Esophagus squamous epithelium (tissue), 4 donors: ENCODE measurements at regions not wholly inside any gene's neighbourhood (a gene's known extent, or its start where the extent isn't known, plus 50 kb on each side); places are given as distances from the start of the nearest gene placed in this dataset.

ENCODE experiments used
- POLR2A ChIP-seq, 4 donors: fragments of 450-650 bp; IDR thresholded peaks; one replicate each; pipeline ENCODE4 v1.6.1; 2017; ENCODE audit warnings: antibody characterized with exemption in 4 of 4, mild to moderate bottlenecking in 4 of 4, moderate library complexity in 3 of 4
- TF ChIP-seq, protein P1 (sequence below), 6 experiments: fragments of 450-650 bp in 4 of 6; fragments of 200-600 bp in 2 of 6; sonication (generic) in 2 of 6; IDR thresholded peaks; one replicate each; pipeline ENCODE4 v1.5.1; 2016 to 2019; ENCODE audit warnings: antibody characterized with exemption in 6 of 6, mild to moderate bottlenecking in 4 of 6, moderate library complexity in 4 of 6

GRCh38 chr9:86575825-86576525 lies 221.8 kb upstream of the TUT7 start:
- TF ChIP-seq, protein P1, sequence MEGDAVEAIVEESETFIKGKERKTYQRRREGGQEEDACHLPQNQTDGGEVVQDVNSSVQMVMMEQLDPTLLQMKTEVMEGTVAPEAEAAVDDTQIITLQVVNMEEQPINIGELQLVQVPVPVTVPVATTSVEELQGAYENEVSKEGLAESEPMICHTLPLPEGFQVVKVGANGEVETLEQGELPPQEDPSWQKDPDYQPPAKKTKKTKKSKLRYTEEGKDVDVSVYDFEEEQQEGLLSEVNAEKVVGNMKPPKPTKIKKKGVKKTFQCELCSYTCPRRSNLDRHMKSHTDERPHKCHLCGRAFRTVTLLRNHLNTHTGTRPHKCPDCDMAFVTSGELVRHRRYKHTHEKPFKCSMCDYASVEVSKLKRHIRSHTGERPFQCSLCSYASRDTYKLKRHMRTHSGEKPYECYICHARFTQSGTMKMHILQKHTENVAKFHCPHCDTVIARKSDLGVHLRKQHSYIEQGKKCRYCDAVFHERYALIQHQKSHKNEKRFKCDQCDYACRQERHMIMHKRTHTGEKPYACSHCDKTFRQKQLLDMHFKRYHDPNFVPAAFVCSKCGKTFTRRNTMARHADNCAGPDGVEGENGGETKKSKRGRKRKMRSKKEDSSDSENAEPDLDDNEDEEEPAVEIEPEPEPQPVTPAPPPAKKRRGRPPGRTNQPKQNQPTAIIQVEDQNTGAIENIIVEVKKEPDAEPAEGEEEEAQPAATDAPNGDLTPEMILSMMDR (IDR thresholded peaks at IDR 0.05): no peak
- no peak for TF ChIP-seq POLR2A (IDR thresholded peaks at IDR 0.05)
